GM19372 (cell line): ENCODE measurements at regions not wholly inside any gene's neighbourhood (a gene's known extent, or its start where the extent isn't known, plus 50 kb on each side); places are given as distances from the start of the nearest gene placed in this dataset.

ENCODE experiments used
- ATAC-seq: cut with Tn5 transposase; IDR thresholded peaks from one replicate; pipeline ENCODE4 v1.9.1; 2021; ENCODE audit warnings: mild to moderate bottlenecking, low read depth, moderate library complexity; ENCODE audit not compliant: unreplicated experiment

GRCh38 chr5:4831325-4831724 lies 308.8 kb upstream of the ADAMTS16 start:
- no peak for ATAC-seq

GRCh38 chr5:4832471-4832870 lies 307.7 kb upstream of the ADAMTS16 start:
- ATAC-seq: no peak

- ATAC-seq: no peak
These were observed 306.9 kb upstream of the ADAMTS16 start for GRCh38 chr5:4833104-4833738.

GRCh38 chr5:4837489-4838058 lies 302.6 kb upstream of the ADAMTS16 start:
- ATAC-seq: no peak

- no peak for ATAC-seq
These were observed 294.9 kb upstream of the ADAMTS16 start for GRCh38 chr5:4845221-4845620.

- ATAC-seq: no peak
These were observed 292.4 kb upstream of the ADAMTS16 start for GRCh38 chr5:4847766-4848165.

- ATAC-seq: no peak
These were observed 285.1 kb upstream of the ADAMTS16 start for GRCh38 chr5:4855036-4855435.

- no peak for ATAC-seq
These were observed 284.2 kb upstream of the ADAMTS16 start for GRCh38 chr5:4855880-4856279.

- no peak for ATAC-seq
These were observed 282.4 kb upstream of the ADAMTS16 start for GRCh38 chr5:4857761-4858160.

GRCh38 chr5:4859500-4860235 lies 280.5 kb upstream of the ADAMTS16 start:
- no peak for ATAC-seq

- no peak for ATAC-seq
These were observed 279.5 kb upstream of the ADAMTS16 start for GRCh38 chr5:4860631-4861030.

GRCh38 chr5:4862500-4862899 lies 277.6 kb upstream of the ADAMTS16 start:
- ATAC-seq: no peak

- ATAC-seq: no peak
These were observed 273.9 kb upstream of the ADAMTS16 start for GRCh38 chr5:4866131-4866659.

GRCh38 chr5:4866817-4867216 lies 273.3 kb upstream of the ADAMTS16 start:
- no peak for ATAC-seq

- ATAC-seq: no peak
These were observed 271.9 kb upstream of the ADAMTS16 start for GRCh38 chr5:4868140-4868735.

GRCh38 chr5:4873652-4874051 lies 266.5 kb upstream of the ADAMTS16 start:
- ATAC-seq: no peak

GRCh38 chr5:4874097-4874496 lies 266.0 kb upstream of the ADAMTS16 start:
- ATAC-seq: no peak

GRCh38 chr5:4875942-4876341 lies 264.2 kb upstream of the ADAMTS16 start:
- no peak for ATAC-seq

- no peak for ATAC-seq
These were observed 263.3 kb upstream of the ADAMTS16 start for GRCh38 chr5:4876804-4877203.

GRCh38 chr5:4877579-4877978 lies 262.6 kb upstream of the ADAMTS16 start:
- no peak for ATAC-seq

GRCh38 chr5:4879075-4879474 lies 261.1 kb upstream of the ADAMTS16 start:
- no peak for ATAC-seq
